Keratinocyte (primary cell): ENCODE measurements at regions not wholly inside any gene's neighbourhood (a gene's known extent, or its start where the extent isn't known, plus 50 kb on each side); places are given as distances from the start of the nearest gene placed in this dataset.

ENCODE experiments used
- CTCF ChIP-seq, 3 experiments: IDR thresholded peaks in 1 of 3; conservative IDR thresholded peaks in 1 of 3; optimal IDR thresholded peaks in 1 of 3; 2 replicates in 2 of 3; 3 replicates in 1 of 3; pipeline versions ENCODE3 to v1.5.1; 2011; ENCODE audit warnings: low read length in 3 of 3, mild to moderate bottlenecking in 3 of 3, moderate library complexity in 2 of 3, control low read depth in 1 of 3, inconsistent platforms in 1 of 3; ENCODE audit not compliant: insufficient read depth in 2 of 3; ENCODE audit errors: extremely low read depth in 1 of 3
- EZH2 ChIP-seq: IDR thresholded peaks from one replicate; pipeline ENCODE4 v1.6.1; 2012; ENCODE audit warnings: inconsistent platforms, mild to moderate bottlenecking, low read length, moderate library complexity

GRCh38 chr18:68498185-68498584 is 216.7 kb downstream of the TMX3 start:
- TF ChIP-seq EZH2 (no peak), CTCF (optimal IDR thresholded peaks at IDR 0.05 in 1 of 3, IDR thresholded peaks at IDR 0.05 in 1 of 3, conservative IDR thresholded peaks at IDR 0.05 in 1 of 3; ENCODE audit: extremely low read depth in 1 of 3, insufficient read depth in 2 of 3, low read length in 3 of 3) (no peak)
